ENCODE measurements at regions not wholly inside any gene's neighbourhood (a gene's known extent, or its start where the extent isn't known, plus 50 kb on each side); places are given as distances from the start of the nearest gene placed in this dataset.

- FAIRE-seq (no peak), DNase-seq (ENCODE audit: low read depth in 1 of 2, low spot score in 1 of 2) (no peak), ATAC-seq (no peak)
- Histone ChIP-seq H3K27ac (no peak overlapping the region), H3K4me2 (no peak overlapping the region), H3K4me3 (no peak overlapping the region), H3K4me1 (no peaks in the 10 kb centered on the region), H3K9me3 (no peaks in the 10 kb centered on the region)
- TF ChIP-seq ATOH8 (CRISPR knock-in tag; IDR thresholded peaks at IDR 0.05; ENCODE audit: low read depth) (no peak), BCL3 (IDR thresholded peaks at IDR 0.05) (no peak), JUN (IDR thresholded peaks at IDR 0.05) (no peak), MAZ (IDR thresholded peaks at IDR 0.05; ENCODE audit: borderline replicate concordance, low read depth, low read length) (no peak), TP53 (CRISPR knock-in tag; IDR thresholded peaks at IDR 0.05) (no peak), KDM1A (IDR thresholded peaks at IDR 0.05; ENCODE audit: low read depth) (no peak), MAX (IDR thresholded peaks at IDR 0.05) (no peak)
- ChIA-PET POLR2A (no interaction called here), CTCF (no interaction called here)
- WGBS (ENCODE audit: missing lambda C conversion rate), result 55% methylated on average over 3 of the region's 3 CpGs
Measured at GRCh38 chr4:188779581-188779980, 640.3 kb downstream of the TRIML1 start.

- 89% methylated on average over 5 of the region's 5 CpGs for WGBS (ENCODE audit: missing lambda C conversion rate)
- Histone ChIP-seq H3K4me1 (no peaks in the 10 kb centered on the region), H3K4me3 (no peak overlapping the region), H3K27ac (no peak overlapping the region), H3K9me3 (no peaks in the 10 kb centered on the region), H3K4me2 (no peak overlapping the region)
- no peak for FAIRE-seq
- ChIA-PET CTCF (no interaction called here), POLR2A (no interaction called here)
- no peak for DNase-seq (ENCODE audit: low read depth in 1 of 2, low spot score in 1 of 2)
- TF ChIP-seq MAFK (IDR thresholded peaks at IDR 0.05; ENCODE audit: partially characterized antibody), result no peak
- ATAC-seq, result no peak
Measured at GRCh38 chr4:188780028-188780427, 640.8 kb downstream of the TRIML1 start.

GRCh38 chr4:188780686-188781085 is 641.4 kb downstream of the TRIML1 start:
- CTCF ChIA-PET, result no interaction called here
- H3K27ac ChIP-seq, result no peak overlapping the region
- POLR2A ChIA-PET, result no interaction called here
- no peak for ATAC-seq
- H3K4me2 ChIP-seq, result no peak overlapping the region
- no peaks in the 10 kb centered on the region for H3K9me3 ChIP-seq
- H3K4me1 ChIP-seq, result no peaks in the 10 kb centered on the region
- 65% methylated on average over 5 of the region's 5 CpGs for WGBS (ENCODE audit: missing lambda C conversion rate)
- H3K4me3 ChIP-seq, result no peak overlapping the region
- no peak for DNase-seq (ENCODE audit: low read depth in 1 of 2, low spot score in 1 of 2)
- no peak for FAIRE-seq
- TF ChIP-seq MAX (IDR thresholded peaks at IDR 0.05), result no peak
- no peak for TF ChIP-seq REST (IDR thresholded peaks at IDR 0.05)
- TF ChIP-seq CHD4 (IDR thresholded peaks at IDR 0.05; ENCODE audit: borderline replicate concordance), result no peak
- TF ChIP-seq KDM5A (IDR thresholded peaks at IDR 0.05), result no peak
- TF ChIP-seq NR3C1 (IDR thresholded peaks at IDR 0.05), result no peak
- TF ChIP-seq CBX8 (IDR thresholded peaks at IDR 0.05), result no peak
- TF ChIP-seq JUN (IDR thresholded peaks at IDR 0.05), result no peak

GRCh38 chr4:188781655-188782054 is 642.4 kb downstream of the TRIML1 start:
- Histone ChIP-seq H3K27ac (no peak overlapping the region), H3K4me2 (no peak overlapping the region), H3K4me1 (no peaks in the 10 kb centered on the region), H3K4me3 (no peak overlapping the region), H3K9me3 (no peaks in the 10 kb centered on the region)
- peak; percentile 2 to 20 for DNase-seq (ENCODE audit: low read depth in 1 of 2, low spot score in 1 of 2)
- FAIRE-seq, result no peak
- ChIA-PET POLR2A (no interaction called here), CTCF (interaction anchor here (0.7 to 1.4 kb wide), 2 partner anchors 10 to 113 kb away, joined by 3 read pairs; no protein-coding TSS in a partner anchor)
- WGBS (ENCODE audit: missing lambda C conversion rate), result 45% methylated on average over 3 of the region's 3 CpGs
- ATAC-seq, result peak; percentile 47 to 50; a peak in 2 of 6 replicates
- peak; percentile 14; the same call in 1 of the 3 replicates for TF ChIP-seq CTCF (IDR thresholded peaks at IDR 0.05)
- no peak for TF ChIP-seq EHF (CRISPR knock-in tag; IDR thresholded peaks at IDR 0.05)
- no peak for TF ChIP-seq NFE2L2 (conservative IDR thresholded peaks at IDR 0.05; ENCODE audit: low read length)
- 0 out of 5 replicates have a peak, but pooled peaks of 1 of the 2 experiments have one; percentile 16 for TF ChIP-seq RAD21 (conservative IDR thresholded peaks at IDR 0.05 in 1 of 2, IDR thresholded peaks at IDR 0.05 in 1 of 2)

All from A549 (cell line).